Breast epithelium (tissue), 3 donors: ENCODE measurements at regions not wholly inside any gene's neighbourhood (a gene's known extent, or its start where the extent isn't known, plus 50 kb on each side); places are given as distances from the start of the nearest gene placed in this dataset.

ENCODE experiments used
- CTCF ChIP-seq, 3 donors: fragments of 450-650 bp; IDR thresholded peaks; one replicate each; pipeline ENCODE4 v1.5.1; 2016 to 2017; ENCODE audit warnings: antibody characterized with exemption in 3 of 3, mild to moderate bottlenecking in 3 of 3, moderate library complexity in 3 of 3
- POLR2A ChIP-seq: fragments of 450-650 bp; IDR thresholded peaks from one replicate; pipeline ENCODE4 v1.6.1; 2016; ENCODE audit warnings: antibody characterized with exemption, mild to moderate bottlenecking, moderate library complexity
- POLR2AphosphoS5 ChIP-seq, 3 donors: sonication (generic); formaldehyde crosslinking; IDR thresholded peaks; one replicate each; pipeline ENCODE4 v1.6.1; 2017; ENCODE audit warnings: antibody characterized with exemption in 3 of 3

DNA sequence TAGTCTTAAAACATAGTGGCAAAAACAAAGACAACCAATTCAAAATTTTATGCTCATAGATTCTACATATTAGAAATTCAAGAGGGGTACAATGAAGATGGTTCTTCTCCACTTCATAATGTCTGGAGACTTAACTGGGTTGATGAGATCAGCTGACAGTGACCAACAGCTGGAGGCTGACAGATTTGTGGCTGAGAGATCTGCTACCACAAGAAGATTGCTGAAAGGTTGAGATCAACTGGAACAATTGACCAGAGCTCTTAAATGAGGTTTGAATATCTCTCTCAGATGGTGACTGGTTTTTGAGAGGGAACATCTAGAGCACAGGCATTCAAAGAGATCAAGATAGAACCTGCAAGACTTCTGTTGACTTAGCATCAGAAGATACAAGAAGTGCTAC lies 254.1 kb upstream of the ARPP21 start:
- no peak for TF ChIP-seq CTCF (IDR thresholded peaks at IDR 0.05)
- TF ChIP-seq POLR2A: no peak
- TF ChIP-seq POLR2AphosphoS5 (IDR thresholded peaks at IDR 0.05): no peak
